ENCODE measurements at regions not wholly inside any gene's neighbourhood (a gene's known extent, or its start where the extent isn't known, plus 50 kb on each side); places are given as distances from the start of the nearest gene placed in this dataset.

DNA sequence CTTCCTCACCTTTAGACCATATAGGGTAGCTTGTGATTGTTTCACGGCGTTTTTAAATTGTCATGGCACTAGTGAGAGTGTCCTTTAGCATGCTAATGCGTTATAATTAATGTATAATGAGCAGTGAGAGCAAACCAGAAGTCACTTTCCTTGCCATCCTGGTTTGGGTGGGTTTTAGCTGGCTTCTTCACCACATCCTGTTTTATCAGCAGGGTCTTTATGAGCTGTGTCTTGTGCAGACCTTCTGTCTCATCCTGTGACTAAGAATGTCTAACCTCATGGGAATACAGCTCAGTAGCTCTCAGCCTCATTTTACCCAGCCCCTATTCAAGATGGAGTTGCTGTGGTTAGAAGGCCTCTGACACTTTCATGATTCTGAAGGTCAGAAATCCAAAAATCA, 370.9 kb upstream of the RBFOX1 start:
- H3K4me1 ChIP-seq = no peaks in the 10 kb centered on the region
- H3K36me3 ChIP-seq = no peaks in the 10 kb centered on the region
- no peak overlapping the region for H3K4me3 ChIP-seq
- H3K27me3 ChIP-seq = no peaks in the 10 kb centered on the region
- H3K9ac ChIP-seq (ENCODE audit: low read depth in 2 of 2, low read length in 2 of 2) = no peak overlapping the region
- intact Hi-C loops (cut with DNase I) = no loop called here
- no peak overlapping the region for H3K27ac ChIP-seq
- TF ChIP-seq, protein P1, sequence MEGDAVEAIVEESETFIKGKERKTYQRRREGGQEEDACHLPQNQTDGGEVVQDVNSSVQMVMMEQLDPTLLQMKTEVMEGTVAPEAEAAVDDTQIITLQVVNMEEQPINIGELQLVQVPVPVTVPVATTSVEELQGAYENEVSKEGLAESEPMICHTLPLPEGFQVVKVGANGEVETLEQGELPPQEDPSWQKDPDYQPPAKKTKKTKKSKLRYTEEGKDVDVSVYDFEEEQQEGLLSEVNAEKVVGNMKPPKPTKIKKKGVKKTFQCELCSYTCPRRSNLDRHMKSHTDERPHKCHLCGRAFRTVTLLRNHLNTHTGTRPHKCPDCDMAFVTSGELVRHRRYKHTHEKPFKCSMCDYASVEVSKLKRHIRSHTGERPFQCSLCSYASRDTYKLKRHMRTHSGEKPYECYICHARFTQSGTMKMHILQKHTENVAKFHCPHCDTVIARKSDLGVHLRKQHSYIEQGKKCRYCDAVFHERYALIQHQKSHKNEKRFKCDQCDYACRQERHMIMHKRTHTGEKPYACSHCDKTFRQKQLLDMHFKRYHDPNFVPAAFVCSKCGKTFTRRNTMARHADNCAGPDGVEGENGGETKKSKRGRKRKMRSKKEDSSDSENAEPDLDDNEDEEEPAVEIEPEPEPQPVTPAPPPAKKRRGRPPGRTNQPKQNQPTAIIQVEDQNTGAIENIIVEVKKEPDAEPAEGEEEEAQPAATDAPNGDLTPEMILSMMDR (IDR thresholded peaks at IDR 0.05) = no peak
- DNase-seq = no peak
- H3K9me3 ChIP-seq = no peaks in the 10 kb centered on the region

DNA sequence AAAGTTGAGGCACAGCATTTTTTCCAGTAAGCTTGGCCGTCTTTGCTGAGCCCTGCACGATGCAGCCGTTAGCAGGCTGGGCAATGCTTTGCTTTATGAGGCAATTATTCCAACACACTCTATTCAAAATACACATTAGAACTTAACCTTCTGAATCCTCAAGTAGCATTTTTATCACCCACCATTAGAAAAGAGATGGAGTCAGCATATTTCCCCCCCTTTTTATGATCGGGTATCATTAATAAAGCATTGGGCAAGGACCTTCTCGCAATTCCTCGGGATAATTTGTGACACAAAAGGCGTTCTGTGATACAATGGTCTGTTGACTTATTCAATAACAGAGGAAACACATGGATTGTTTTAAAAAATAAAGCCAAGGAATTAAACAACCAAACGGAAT, 374.5 kb upstream of the RBFOX1 start:
- DNase-seq = no peak
- intact Hi-C loops (cut with DNase I) = no loop called here
- TF ChIP-seq, protein P1 (IDR thresholded peaks at IDR 0.05) = no peak
- Histone ChIP-seq H3K4me3 (no peak overlapping the region), H3K36me3 (no peaks in the 10 kb centered on the region), H3K4me1 (no peaks in the 10 kb centered on the region), H3K9ac (ENCODE audit: low read depth in 2 of 2, low read length in 2 of 2) (no peak overlapping the region), H3K27me3 (no peaks in the 10 kb centered on the region), H3K9me3 (no peaks in the 10 kb centered on the region), H3K27ac (no peak overlapping the region)

DNA sequence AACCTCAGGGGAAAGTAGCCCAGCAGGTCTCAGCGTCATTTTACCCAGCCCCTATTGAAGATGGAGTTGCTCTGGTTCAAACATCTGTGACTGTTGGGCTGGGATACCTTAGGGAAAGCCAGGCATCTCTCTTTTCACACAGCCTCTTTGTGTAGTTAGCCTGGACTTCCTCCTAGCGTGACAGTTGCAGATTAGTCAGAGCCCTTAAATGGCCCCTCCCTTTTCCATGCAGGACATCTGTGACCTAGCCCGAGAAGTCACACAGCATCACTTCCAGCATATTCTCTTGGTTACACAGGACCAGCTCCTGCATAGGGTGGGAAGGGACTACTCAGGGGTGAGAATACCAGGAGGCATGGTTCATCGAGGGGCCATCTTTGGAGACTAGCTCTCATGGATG, 375.0 kb upstream of the RBFOX1 start:
- Histone ChIP-seq H3K27me3 (no peaks in the 10 kb centered on the region), H3K4me3 (no peak overlapping the region)
- intact Hi-C loops (cut with DNase I) = no loop called here

DNA sequence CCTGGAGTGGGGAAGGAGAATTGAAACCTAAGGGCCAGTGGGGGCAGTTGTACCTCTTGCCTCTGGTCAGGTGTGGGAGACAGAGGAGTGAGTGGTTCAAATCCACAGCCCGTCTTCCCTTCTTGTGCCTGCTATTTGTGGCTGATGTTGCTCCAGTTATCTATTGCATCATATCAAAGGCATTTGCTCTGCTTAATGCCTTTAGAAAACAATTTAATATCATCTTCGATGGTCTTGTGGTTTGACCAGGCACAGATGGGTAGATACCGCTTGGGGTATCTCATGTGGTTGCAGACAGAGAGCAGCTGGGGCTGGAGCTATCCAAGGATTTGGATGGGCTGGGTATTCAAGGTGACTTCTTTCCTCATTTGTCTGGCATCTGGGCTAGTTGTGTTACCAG, 376.1 kb upstream of the RBFOX1 start:
- no peak overlapping the region for H3K9ac ChIP-seq (ENCODE audit: low read depth in 2 of 2, low read length in 2 of 2)
- H3K27me3 ChIP-seq = no peaks in the 10 kb centered on the region
- H3K27ac ChIP-seq = no peak overlapping the region
- no peak for DNase-seq
- no peaks in the 10 kb centered on the region for H3K36me3 ChIP-seq
- intact Hi-C loops (cut with DNase I) = no loop called here
- TF ChIP-seq, protein P1 (IDR thresholded peaks at IDR 0.05) = no peak
- H3K9me3 ChIP-seq = no peaks in the 10 kb centered on the region
- H3K4me1 ChIP-seq = no peaks in the 10 kb centered on the region
- no peak overlapping the region for H3K4me3 ChIP-seq

More for the DNA sequence above, 375.0 kb upstream of the RBFOX1 start:
- H3K9me3 ChIP-seq = no peaks in the 10 kb centered on the region
- no peak overlapping the region for H3K27ac ChIP-seq
- H3K9ac ChIP-seq (ENCODE audit: low read depth in 2 of 2, low read length in 2 of 2) = no peak overlapping the region
- no peaks in the 10 kb centered on the region for H3K4me1 ChIP-seq
- no peak for DNase-seq
- no peaks in the 10 kb centered on the region for H3K36me3 ChIP-seq
- TF ChIP-seq, protein P1 (IDR thresholded peaks at IDR 0.05) = no peak

DNA sequence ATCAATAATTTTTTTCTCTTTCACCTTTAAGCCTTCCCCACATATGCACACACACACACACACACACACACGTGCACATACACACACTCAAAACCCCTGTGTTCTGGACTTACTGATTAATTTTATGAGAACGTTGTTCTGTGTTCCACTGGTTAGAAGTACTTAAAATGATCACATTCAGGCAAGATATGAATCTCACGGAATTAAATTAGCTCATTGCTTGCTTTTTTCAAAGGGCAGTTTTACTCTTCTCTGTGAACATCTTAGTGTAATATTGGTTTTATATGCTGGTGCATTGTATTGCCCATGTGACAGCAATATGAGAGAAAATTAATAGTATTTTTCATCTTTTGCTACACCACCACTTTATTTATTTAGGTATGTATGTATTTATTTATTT, 377.3 kb upstream of the RBFOX1 start:
- Histone ChIP-seq H3K9me3 (no peaks in the 10 kb centered on the region), H3K4me3 (no peak overlapping the region), H3K36me3 (no peaks in the 10 kb centered on the region), H3K27ac (no peak overlapping the region), H3K9ac (ENCODE audit: low read depth in 2 of 2, low read length in 2 of 2) (no peak overlapping the region), H3K27me3 (no peaks in the 10 kb centered on the region), H3K4me1 (no peaks in the 10 kb centered on the region)
- intact Hi-C loops (cut with DNase I) = no loop called here
- TF ChIP-seq, protein P1 (IDR thresholded peaks at IDR 0.05) = no peak
- no peak for DNase-seq

DNA sequence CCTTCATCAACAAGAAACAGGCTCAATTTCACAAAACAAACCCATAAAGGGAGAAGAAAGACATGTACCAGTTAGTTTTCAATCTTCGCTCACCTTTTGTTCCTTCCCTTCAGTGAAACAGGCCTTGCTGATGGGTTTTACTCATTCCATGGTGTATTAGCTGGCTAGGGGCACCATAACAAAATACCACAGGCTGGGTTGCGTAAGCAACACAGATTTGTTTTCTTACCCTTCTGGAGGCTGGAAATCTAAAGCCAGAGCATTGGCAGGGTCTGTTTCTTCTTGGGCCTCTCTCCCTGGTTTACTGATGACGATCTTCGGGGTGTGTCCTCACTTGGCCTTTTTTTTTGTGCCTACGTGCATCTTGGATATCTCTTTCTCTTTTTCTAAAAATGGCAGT, 383.4 kb upstream of the RBFOX1 start:
- intact Hi-C loops (cut with DNase I) = no loop called here
- Histone ChIP-seq H3K36me3 (no peaks in the 10 kb centered on the region), H3K9ac (ENCODE audit: low read depth in 2 of 2, low read length in 2 of 2) (no peak overlapping the region), H3K27me3 (no peaks in the 10 kb centered on the region), H3K27ac (no peak overlapping the region), H3K4me3 (no peak overlapping the region), H3K4me1 (no peaks in the 10 kb centered on the region), H3K9me3 (no peaks in the 10 kb centered on the region)
- TF ChIP-seq, protein P1 (IDR thresholded peaks at IDR 0.05) = no peak
- no peak for DNase-seq

All from colonic mucosa (tissue), 4 donors.